H1 (cell line): ENCODE measurements at regions not wholly inside any gene's neighbourhood (a gene's known extent, or its start where the extent isn't known, plus 50 kb on each side); places are given as distances from the start of the nearest gene placed in this dataset.

Source experiments
- CTCF ChIA-PET: fragments of 300-600 bp; sonication (Branson Sonifier 250); formaldehyde crosslinking; loops from one replicate; lab custom pipeline; 2021; ENCODE audit not compliant: partially characterized antibody; lab: Charles Lee
- POLR2A ChIA-PET: fragments of 300-600 bp; sonication (Branson Sonifier 250); formaldehyde crosslinking; loops from one replicate; lab custom pipeline; 2021; ENCODE audit warnings: inconsistent platforms; ENCODE audit not compliant: partially characterized antibody; lab: Charles Lee
- DNase-seq, 2 experiments: peaks; one replicate each; pipeline versions ENCODE4 v3.0.0 to v3.0.0-alpha.2; 2010 to 2022; ENCODE audit warnings: low spot score in 2 of 2, low read depth in 1 of 2, mixed read lengths in 1 of 2
- FAIRE-seq: peaks from 2 replicates; lab custom pipeline; 2011; peaks lifted over from hg19 to GRCh38; lab: Jason Lieb, UNC
- H2AFZ ChIP-seq: 2 replicates; pipeline ENCODE4 v1.8.1; 2012; ENCODE audit warnings: low read length, inconsistent platforms
- H2AK5ac ChIP-seq: 2 replicates; pipeline ENCODE4 v1.6.1; 2013; ENCODE audit warnings: low read depth, low read length
- H2BK120ac ChIP-seq: replicated peaks from 2 replicates; pipeline ENCODE3; 2013; ENCODE audit warnings: low read depth, low read length, inconsistent platforms
- H2BK12ac ChIP-seq: 2 replicates; pipeline ENCODE4 v1.6.1; 2013; ENCODE audit warnings: low read depth, low read length
- H2BK15ac ChIP-seq: 2 replicates; pipeline ENCODE4 v1.6.1; 2013; ENCODE audit warnings: low read length
- H2BK20ac ChIP-seq: 2 replicates; pipeline ENCODE4 v1.6.1; 2013; ENCODE audit warnings: low read length
- H2BK5ac ChIP-seq: 2 replicates; pipeline ENCODE4 v1.6.1; 2013; ENCODE audit warnings: low read depth, low read length
- H3K14ac ChIP-seq: 2 replicates; pipeline ENCODE4 v1.6.1; 2013; ENCODE audit warnings: inconsistent platforms; ENCODE audit not compliant: insufficient read length
- H3K18ac ChIP-seq: 2 replicates; pipeline ENCODE4 v1.6.1; 2013; ENCODE audit warnings: low read length; ENCODE audit errors: extremely low read depth
- H3K23ac ChIP-seq: 2 replicates; pipeline ENCODE4 v1.6.1; 2013; ENCODE audit warnings: inconsistent platforms; ENCODE audit not compliant: insufficient read length
- H3K23me2 ChIP-seq: 2 replicates; pipeline ENCODE4 v1.6.1; 2013; ENCODE audit warnings: low read depth, low read length
- H3K27ac ChIP-seq: 2 replicates; pipeline ENCODE4 v1.6.1; 2011; ENCODE audit warnings: low read depth, low read length, inconsistent platforms
- H3K27me3 ChIP-seq, 4 experiments: replicated peaks in 1 of 4; 1 replicate in 1 of 4; 2 replicates in 3 of 4; pipeline versions ENCODE4 v1.6.1 to v1.8.1; 2011 to 2013; ENCODE audit warnings: low read length in 3 of 4, mild to moderate bottlenecking in 3 of 4, inconsistent platforms in 2 of 4, mixed read lengths in 2 of 4, moderate library complexity in 1 of 4; ENCODE audit not compliant: control insufficient read depth in 3 of 4, insufficient read depth in 3 of 4; ENCODE audit errors: extremely low read depth in 1 of 4
- H3K36me3 ChIP-seq, 4 experiments: 2 replicates each; pipeline versions ENCODE4 v1.6.1 to v1.8.1; 2011 to 2013; ENCODE audit warnings: mild to moderate bottlenecking in 4 of 4, low read length in 3 of 4, moderate library complexity in 2 of 4, control low read depth in 1 of 4, inconsistent platforms in 1 of 4; ENCODE audit not compliant: insufficient read depth in 4 of 4, control insufficient read depth in 2 of 4
- H3K4ac ChIP-seq: replicated peaks from 2 replicates; pipeline ENCODE3; 2013; ENCODE audit warnings: low read length, low read depth, mixed read lengths, inconsistent platforms; ENCODE audit not compliant: insufficient read length
- H3K4me1 ChIP-seq, 4 experiments: replicated peaks in 1 of 4; 1 replicate in 1 of 4; 2 replicates in 3 of 4; pipeline versions ENCODE4 v1.6.1 to v1.8.1; 2011 to 2013; ENCODE audit warnings: low read length in 3 of 4, inconsistent platforms in 2 of 4, mixed read lengths in 1 of 4; ENCODE audit not compliant: insufficient read depth in 4 of 4, control insufficient read depth in 3 of 4
- H3K4me2 ChIP-seq, 2 experiments: 2 replicates each; pipeline versions ENCODE4 v1.6.1 to v1.8.1; 2011 to 2013; ENCODE audit warnings: low read depth in 2 of 2, low read length in 2 of 2, control low read depth in 1 of 2, inconsistent platforms in 1 of 2, mild to moderate bottlenecking in 1 of 2; ENCODE audit not compliant: insufficient read depth in 1 of 2
- H3K4me3 ChIP-seq, 4 experiments: fragments of 200-600, 300-600 bp in 1 of 4; sonication (generic), shearing (Covaris generic), sonication (Bioruptor Twin) in 1 of 4; 2 replicates each; pipeline versions ENCODE4 v1.5.1 to v1.8.1; 2011 to 2016; ENCODE audit warnings: low read length in 4 of 4, low read depth in 3 of 4, control low read depth in 2 of 4, inconsistent platforms in 2 of 4, mild to moderate bottlenecking in 2 of 4, mixed read lengths in 1 of 4, moderate library complexity in 1 of 4; ENCODE audit not compliant: insufficient read depth in 2 of 4; ENCODE audit errors: extremely low read depth in 1 of 4
- H3K56ac ChIP-seq: replicated peaks from 2 replicates; pipeline ENCODE3; 2013; ENCODE audit warnings: low read depth, mild to moderate bottlenecking, mixed read lengths, low read length, inconsistent platforms; ENCODE audit not compliant: insufficient read length
- H3K79me1 ChIP-seq: 2 replicates; pipeline ENCODE4 v1.6.1; 2013; ENCODE audit warnings: low read depth, low read length, control low read depth
- H3K79me2 ChIP-seq, 2 experiments: 2 replicates each; pipeline versions ENCODE4 v1.6.1 to v1.8.1; 2012 to 2013; ENCODE audit warnings: low read length in 2 of 2, mild to moderate bottlenecking in 2 of 2, inconsistent platforms in 1 of 2; ENCODE audit not compliant: insufficient read depth in 2 of 2, control insufficient read depth in 1 of 2
- H3K9ac ChIP-seq, 4 experiments: replicated peaks in 1 of 4; 1 replicate in 1 of 4; 2 replicates in 3 of 4; pipeline versions ENCODE4 v1.6.1 to v1.8.1; 2011 to 2013; ENCODE audit warnings: low read depth in 3 of 4, low read length in 3 of 4, control low read depth in 2 of 4, mild to moderate bottlenecking in 2 of 4, moderate library complexity in 2 of 4, inconsistent platforms in 1 of 4; ENCODE audit errors: extremely low read depth in 1 of 4
- H3K9me3 ChIP-seq, 2 experiments: 2 replicates each; pipeline versions ENCODE4 v1.6.1 to v1.8.1; 2012 to 2013; ENCODE audit warnings: mild to moderate bottlenecking in 2 of 2, moderate library complexity in 2 of 2, control low read depth in 1 of 2, inconsistent platforms in 1 of 2, low read depth in 1 of 2, low read length in 1 of 2, mixed read lengths in 1 of 2; ENCODE audit not compliant: insufficient read depth in 2 of 2
- H4K20me1 ChIP-seq, 2 experiments: replicated peaks in 1 of 2; 2 replicates each; pipeline versions ENCODE3 to v1.8.1; 2011 to 2013; ENCODE audit warnings: inconsistent platforms in 2 of 2, low read length in 2 of 2, mild to moderate bottlenecking in 1 of 2; ENCODE audit not compliant: insufficient read depth in 2 of 2, control insufficient read depth in 1 of 2
- H4K5ac ChIP-seq: 2 replicates; pipeline ENCODE4 v1.6.1; 2013; ENCODE audit warnings: low read length, low read depth, mixed read lengths, inconsistent platforms; ENCODE audit not compliant: insufficient read length
- H4K8ac ChIP-seq: 2 replicates; pipeline ENCODE4 v1.8.0; 2013; ENCODE audit warnings: mild to moderate bottlenecking, moderate library complexity, low read length, inconsistent platforms; ENCODE audit not compliant: insufficient read depth; ENCODE audit errors: extremely low read depth
- H4K91ac ChIP-seq: replicated peaks from 2 replicates; pipeline ENCODE3; 2013; ENCODE audit warnings: low read length, mixed read lengths, inconsistent platforms; ENCODE audit not compliant: insufficient read length
- EP300 ChIP-seq, 2 experiments: IDR thresholded peaks; 1 replicate in 1 of 2; 2 replicates in 1 of 2; pipeline ENCODE4 v1.6.1; 2011 to 2012; ENCODE audit warnings: low read depth in 2 of 2, low read length in 2 of 2, mild to moderate bottlenecking in 2 of 2, borderline replicate concordance in 1 of 2, inconsistent platforms in 1 of 2, moderate library complexity in 1 of 2
- GABPA ChIP-seq: IDR thresholded peaks from 2 replicates; pipeline ENCODE4 v1.6.1; 2011; ENCODE audit warnings: mild to moderate bottlenecking, low read length, moderate library complexity, borderline replicate concordance; ENCODE audit not compliant: insufficient read depth
- KDM5A ChIP-seq: fragments of 200-600 bp; IDR thresholded peaks from 2 replicates; pipeline ENCODE4 v1.7.1; 2012; ENCODE audit warnings: mild to moderate bottlenecking, low read length, inconsistent platforms, mixed read lengths
- RAD21 ChIP-seq, 2 experiments: IDR thresholded peaks in 1 of 2; conservative IDR thresholded peaks in 1 of 2; 2 replicates each; pipeline ENCODE4 v1.6.1; 2011; ENCODE audit warnings: low read depth in 2 of 2, low read length in 2 of 2, improper control_type of control experiment in 1 of 2, inconsistent platforms in 1 of 2, mild to moderate bottlenecking in 1 of 2, moderate library complexity in 1 of 2
- RFX5 ChIP-seq: IDR thresholded peaks from 2 replicates; pipeline ENCODE4 v1.6.1; 2011; ENCODE audit warnings: low read depth, low read length, improper control_type of control experiment, borderline replicate concordance
- SIN3A ChIP-seq, 2 experiments: IDR thresholded peaks in 1 of 2; conservative IDR thresholded peaks in 1 of 2; 2 replicates each; pipeline ENCODE4 v1.6.1; 2011 to 2012; ENCODE audit warnings: low read length in 2 of 2, improper control_type of control experiment in 1 of 2, low read depth in 1 of 2, mild to moderate bottlenecking in 1 of 2
- SP1 ChIP-seq: IDR thresholded peaks from 2 replicates; pipeline ENCODE4 v1.6.1; 2011; ENCODE audit warnings: low read depth, low read length
- SP4 ChIP-seq: IDR thresholded peaks from 2 replicates; pipeline ENCODE4 v1.6.1; 2012; ENCODE audit warnings: low read length, inconsistent platforms
- SUZ12 ChIP-seq: fragments of 200-600 bp; sonication (generic); IDR thresholded peaks from 2 replicates; pipeline ENCODE4 v1.6.1; 2012; ENCODE audit warnings: mild to moderate bottlenecking, inconsistent platforms, low read length, moderate library complexity, mixed read lengths
- TAF7 ChIP-seq: optimal IDR thresholded peaks from 2 replicates; pipeline ENCODE3; 2011; ENCODE audit warnings: low read depth, mild to moderate bottlenecking, inconsistent platforms, low read length, moderate library complexity, borderline replicate concordance
- WGBS, 2 experiments: shearing (Covaris generic) in 1 of 2; methylation state at CpG; one replicate each; pipeline versions ENCODE4 v1.1.6 to v1.1.7; 2013 to 2015; ENCODE audit warnings: low lambda C conversion rate in 2 of 2, mixed read lengths in 2 of 2, inconsistent platforms in 1 of 2, low coverage in 1 of 2, missing lambda C conversion rate in 1 of 2; ENCODE audit not compliant: insufficient replicate concordance in 2 of 2, insufficient coverage in 1 of 2, insufficient read length in 1 of 2; ENCODE audit errors: extremely low coverage in 1 of 2, missing lambda C conversion rate in 1 of 2; 5-methylcytosine and 5-hydroxymethylcytosine counted together
- TF ChIP-seq, protein P1 (sequence below): IDR thresholded peaks from 2 replicates; pipeline ENCODE4 v1.6.1; 2011; ENCODE audit warnings: low read depth, mild to moderate bottlenecking, low read length; ENCODE audit not compliant: insufficient read depth

DNA sequence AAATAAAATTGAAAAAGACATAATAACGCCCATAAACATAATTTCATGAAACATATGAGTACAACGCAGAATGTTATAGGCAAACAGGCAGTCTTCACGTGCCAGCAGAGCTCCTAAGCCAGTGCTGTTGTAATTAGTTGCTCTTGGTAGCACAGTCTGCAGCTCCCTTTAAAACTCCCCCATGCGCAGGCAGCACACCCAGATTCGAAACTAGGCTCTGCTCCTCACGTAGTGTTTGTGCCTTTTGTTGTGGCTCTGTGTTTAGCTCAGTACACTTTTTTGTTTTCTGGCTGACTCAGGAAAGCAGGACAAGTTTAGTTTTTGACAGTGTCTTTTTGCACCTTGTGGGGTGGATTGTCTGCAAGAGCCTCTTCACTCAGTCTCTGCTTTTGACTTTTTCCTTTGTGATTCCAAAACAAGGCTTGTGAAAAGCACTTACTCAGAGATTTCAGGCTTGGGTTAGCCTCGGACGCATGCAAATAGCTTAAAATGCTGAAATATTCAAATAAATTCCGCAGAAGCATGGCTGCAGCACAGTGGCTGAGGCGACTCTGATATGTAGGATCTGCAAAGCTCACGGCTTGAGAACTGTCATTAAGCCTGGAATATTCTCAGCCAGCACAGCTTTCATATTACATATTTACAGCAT lies 113.6 kb downstream of the IRX1 start:
- Histone ChIP-seq H3K4me3 (peak overlapping the region in 3 of 4 experiments; percentile 12 to 41 (median 22); a peak in 3 of 8 replicates), H3K23ac (no peak overlapping the region), H2AK5ac (no peak overlapping the region), H3K27ac (no peak overlapping the region; the same call in 1 of the 2 replicates), H4K91ac (no peak overlapping the region), H3K9me3 (no peaks in the 10 kb centered on the region), H2BK12ac (no peak overlapping the region), H3K36me3 (no peaks in the 10 kb centered on the region), H2AFZ (peak overlapping the region; percentile 88), H2BK15ac (no peak overlapping the region), H4K20me1 (no peaks in the 10 kb centered on the region), H3K23me2 (no peaks in the 10 kb centered on the region), H3K4ac (no peak overlapping the region), H3K79me2 (no peaks in the 10 kb centered on the region), H2BK120ac (peak overlapping the region; percentile 30), H2BK5ac (peak overlapping the region; percentile 63; the same call in 1 of the 2 replicates), H3K79me1 (no peaks in the 10 kb centered on the region), H4K8ac (no peak overlapping the region), H3K18ac (peak overlapping the region; percentile 41), H3K56ac (no peak overlapping the region), H3K4me1 (peaks cover 2 to 9% (median 8%) of the 10 kb centered on the region in 4 experiments; a peak in 5 of 7 replicates), H4K5ac (no peak overlapping the region), H3K27me3 (no peaks in the 10 kb centered on the region), H3K9ac (no peak overlapping the region), H3K4me2 (peak overlapping the region; percentile 55 to 69), H2BK20ac (0 out of 2 replicates have a peak overlapping the region, but pooled peaks have one; percentile 11), H3K14ac (no peak overlapping the region)
- 19% methylated on average over 11 of the region's 11 CpGs; no CpG with 5 or more reads in 1 of the 2 experiments for WGBS, 2 experiments
- CTCF ChIA-PET, result interaction anchor here (0.7 to 1.3 kb wide), 2 partner anchors 44 to 75 kb away, joined by 3 to 5 read pairs; no protein-coding TSS in a partner anchor
- POLR2A ChIA-PET, result no interaction called here
- FAIRE-seq, result peak; percentile 19
- peak in 1 of 2 experiments; percentile 7 for DNase-seq
- TF ChIP-seq RFX5 (no peak), SP1 (no peak), KDM5A (no peak), RAD21 (IDR thresholded peaks at IDR 0.05 in 1 of 2, conservative IDR thresholded peaks at IDR 0.05 in 1 of 2; ENCODE audit: low read depth in 2 of 2, low read length in 2 of 2) (no peak), SIN3A (conservative IDR thresholded peaks at IDR 0.05 in 1 of 2, IDR thresholded peaks at IDR 0.05 in 1 of 2; ENCODE audit: low read depth in 1 of 2, low read length in 2 of 2) (no peak), EP300 (IDR thresholded peaks at IDR 0.05; ENCODE audit: borderline replicate concordance in 1 of 2, low read depth in 2 of 2, low read length in 2 of 2) (no peak), SP4 (no peak), GABPA (no peak), TAF7 (no peak), SUZ12 (no peak)
- TF ChIP-seq, protein P1, sequence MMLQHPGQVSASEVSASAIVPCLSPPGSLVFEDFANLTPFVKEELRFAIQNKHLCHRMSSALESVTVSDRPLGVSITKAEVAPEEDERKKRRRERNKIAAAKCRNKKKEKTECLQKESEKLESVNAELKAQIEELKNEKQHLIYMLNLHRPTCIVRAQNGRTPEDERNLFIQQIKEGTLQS, result no peak
